Activated CD4-positive, CD25-positive, alpha-beta regulatory T cell treated with anti-CD3 and anti-CD28 coated beads, Interleukin-2, amount 50 U/mL, for 24 hours (primary cell): ENCODE measurements at regions not wholly inside any gene's neighbourhood (a gene's known extent, or its start where the extent isn't known, plus 50 kb on each side); places are given as distances from the start of the nearest gene placed in this dataset.

Experiments used
- ATAC-seq, 2 donors: fragments of 150-1000 bp; cut with Tn5 transposase; one replicate each; pipeline ENCODE4 v1.10.0; 2021; ENCODE audit warnings: mild to moderate bottlenecking in 1 of 2, moderate library complexity in 1 of 2

DNA sequence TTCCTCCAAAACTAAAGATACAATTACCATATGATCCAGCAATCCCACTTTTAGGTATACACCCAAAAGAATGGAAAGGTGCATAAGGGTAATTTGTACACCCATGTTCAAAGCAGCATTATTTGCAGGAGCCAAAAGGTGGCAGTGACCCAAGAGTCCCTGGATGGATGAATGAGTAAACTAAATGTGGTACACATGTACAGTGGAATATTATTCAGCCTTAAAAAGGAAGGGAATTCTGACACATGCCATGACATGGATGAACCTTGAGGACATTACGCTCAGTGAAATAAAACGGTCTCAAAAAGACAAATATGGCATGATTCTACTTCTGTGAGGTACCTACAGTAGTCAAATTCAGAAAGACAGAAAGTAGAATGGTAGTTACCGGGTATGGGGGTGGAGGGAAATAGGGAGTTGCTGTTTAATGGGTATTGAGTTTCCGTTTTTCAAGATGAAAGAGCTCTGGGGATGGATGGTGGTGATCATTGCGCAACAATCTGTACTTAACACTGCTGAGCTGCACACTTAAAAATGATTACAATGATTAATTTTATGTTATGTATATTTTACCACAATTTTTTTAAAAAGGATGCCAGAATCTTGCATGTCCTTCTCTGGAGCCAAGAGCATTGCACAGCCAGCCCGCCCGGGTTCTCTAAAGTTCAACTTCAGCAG lies 518.9 kb upstream of the JARID2 start:
- peak in 1 of 2 donors; percentile 17 for ATAC-seq

DNA sequence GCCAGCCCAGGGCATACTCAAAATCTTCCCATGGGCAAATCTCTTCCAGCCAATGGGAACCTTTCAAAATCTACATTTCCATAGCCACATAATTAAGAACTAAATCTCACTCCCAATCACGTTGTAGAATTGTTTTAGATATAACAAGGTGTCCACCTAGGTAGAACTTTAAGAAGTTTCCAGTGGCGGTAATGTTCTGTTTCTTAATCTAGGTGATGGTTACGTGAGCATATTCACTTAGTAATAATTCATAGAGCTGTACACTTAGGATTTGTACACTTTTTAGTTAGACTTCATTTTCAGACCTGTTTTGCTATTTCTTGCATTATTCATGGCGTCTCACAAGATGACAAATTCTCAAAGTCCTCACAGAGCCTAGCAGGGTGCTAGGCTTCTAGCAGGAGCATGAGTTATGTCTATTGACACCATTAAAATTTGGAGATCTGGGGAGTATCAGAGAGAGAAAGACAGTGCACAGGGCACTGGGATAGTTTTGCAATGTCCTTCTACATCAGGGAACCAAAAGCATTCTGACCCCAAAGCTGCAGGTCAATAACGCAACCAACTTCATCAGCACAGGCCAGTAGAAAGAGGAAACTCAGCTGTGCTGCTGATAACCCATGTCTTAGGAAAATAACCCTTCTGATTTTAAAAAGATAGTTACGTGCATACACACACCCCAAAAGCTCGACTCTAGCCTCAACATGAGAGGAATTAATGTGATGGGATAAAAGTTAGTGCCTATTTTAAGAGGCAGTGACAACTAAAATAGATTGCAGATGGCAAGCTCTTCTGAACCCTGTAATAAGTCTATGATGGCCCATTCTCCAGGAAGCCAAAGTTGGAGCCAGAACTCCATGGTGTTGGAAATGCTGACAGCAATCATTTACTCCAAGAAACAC lies 518.1 kb upstream of the JARID2 start:
- no peak for ATAC-seq

DNA sequence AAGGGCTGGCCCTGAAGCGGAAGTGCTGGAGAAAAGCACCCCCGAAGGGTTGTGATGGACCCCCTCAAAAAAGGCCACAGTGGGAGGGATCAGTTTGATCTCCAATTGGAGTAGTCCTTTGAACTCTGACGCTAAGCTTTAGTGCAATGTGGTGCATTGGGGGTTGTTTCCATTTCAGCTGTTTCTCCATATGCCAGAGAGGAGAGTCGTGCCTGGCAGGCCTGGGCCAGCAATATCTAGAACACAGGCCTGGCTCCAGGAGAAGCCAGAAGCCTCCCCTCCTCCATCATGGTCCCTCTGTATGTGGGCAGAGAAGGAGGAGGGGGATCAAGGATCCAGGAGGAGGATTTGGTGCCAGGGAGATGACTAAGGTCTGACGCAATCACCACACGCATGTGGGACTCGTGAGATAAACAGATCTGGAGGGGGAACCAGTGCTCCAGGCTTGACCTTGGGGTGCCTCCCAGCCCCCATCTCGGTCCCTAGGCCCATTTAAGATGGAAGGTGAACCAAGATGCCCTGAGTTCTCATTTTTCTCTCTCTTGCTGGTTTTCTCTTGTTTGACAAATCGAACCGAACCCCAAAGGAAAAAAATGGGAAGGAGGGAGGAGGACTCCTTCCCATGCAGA lies 517.4 kb upstream of the JARID2 start:
- no peak for ATAC-seq

DNA sequence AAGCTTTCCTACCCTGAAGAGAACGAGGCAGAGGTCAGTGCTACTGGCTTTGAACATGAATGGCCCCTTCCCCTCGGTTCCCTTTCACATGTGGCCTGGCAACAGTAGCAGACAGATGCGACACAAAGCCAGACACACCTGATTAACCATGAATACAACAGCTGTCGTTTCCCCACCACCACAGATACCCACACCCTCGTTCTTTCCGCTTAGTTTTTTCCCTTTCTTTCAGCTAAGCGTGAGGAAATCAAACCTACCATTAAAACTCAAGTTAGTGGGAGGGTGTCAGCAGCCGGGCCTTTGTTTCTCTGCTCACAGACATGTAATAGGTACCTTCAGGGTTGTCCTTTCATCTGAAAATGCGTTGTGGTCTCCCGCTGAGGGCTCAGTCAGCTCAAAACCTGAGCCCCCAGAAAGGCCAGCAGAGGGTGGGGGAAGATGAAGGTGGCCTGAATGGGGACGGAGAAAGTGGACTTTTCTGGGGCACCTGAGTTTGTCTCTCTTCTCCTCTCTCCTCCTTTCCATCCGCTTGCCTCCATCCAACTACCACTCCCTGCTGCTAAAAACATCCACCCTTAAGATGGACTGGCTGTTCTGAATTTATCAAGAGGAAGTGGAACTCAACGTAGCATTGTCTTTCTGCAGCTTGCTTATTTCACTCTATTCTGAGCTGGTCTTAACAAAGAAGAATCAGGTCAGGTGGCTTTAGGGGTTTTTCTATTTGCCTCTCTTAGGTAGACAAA lies 516.6 kb upstream of the JARID2 start:
- no peak for ATAC-seq

DNA sequence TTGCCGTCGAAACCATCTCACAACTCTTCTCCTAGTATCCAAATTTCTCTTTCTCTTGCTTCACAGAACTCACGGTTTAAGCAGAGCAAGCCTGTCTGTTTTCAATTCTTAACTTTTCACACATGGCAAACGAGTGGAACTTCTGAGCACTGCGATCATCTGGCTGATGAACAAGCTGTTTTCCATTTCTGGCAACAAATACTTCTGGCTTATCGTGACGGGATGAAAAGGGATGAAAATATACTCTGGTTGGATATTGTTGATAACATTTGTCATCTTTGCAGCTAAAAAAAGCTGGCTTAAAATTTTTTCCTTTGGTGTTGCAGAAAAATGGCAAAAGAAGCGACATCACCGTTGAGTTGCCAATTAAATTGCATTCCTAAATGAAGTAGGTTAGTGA lies 515.2 kb upstream of the JARID2 start:
- ATAC-seq: no peak

DNA sequence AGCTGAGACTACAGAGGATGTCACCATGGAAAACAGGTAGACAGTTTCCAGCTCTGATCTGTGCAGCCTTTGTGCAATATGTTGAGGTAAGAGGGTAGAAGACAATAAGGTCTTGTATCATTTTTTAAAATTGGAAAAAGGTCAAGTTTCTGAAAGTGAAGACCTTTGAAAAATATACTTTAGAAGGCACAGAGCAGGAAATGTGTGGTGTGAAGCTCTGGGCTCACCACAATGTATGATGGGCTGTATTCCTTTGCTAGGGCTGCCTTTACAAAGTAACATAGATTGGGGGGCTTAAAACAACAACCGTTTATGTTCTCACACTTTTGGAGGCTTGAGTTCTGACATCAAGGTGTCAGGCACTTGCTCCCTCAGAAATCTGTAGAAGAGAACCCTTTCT lies 514.3 kb upstream of the JARID2 start:
- ATAC-seq: no peak

DNA sequence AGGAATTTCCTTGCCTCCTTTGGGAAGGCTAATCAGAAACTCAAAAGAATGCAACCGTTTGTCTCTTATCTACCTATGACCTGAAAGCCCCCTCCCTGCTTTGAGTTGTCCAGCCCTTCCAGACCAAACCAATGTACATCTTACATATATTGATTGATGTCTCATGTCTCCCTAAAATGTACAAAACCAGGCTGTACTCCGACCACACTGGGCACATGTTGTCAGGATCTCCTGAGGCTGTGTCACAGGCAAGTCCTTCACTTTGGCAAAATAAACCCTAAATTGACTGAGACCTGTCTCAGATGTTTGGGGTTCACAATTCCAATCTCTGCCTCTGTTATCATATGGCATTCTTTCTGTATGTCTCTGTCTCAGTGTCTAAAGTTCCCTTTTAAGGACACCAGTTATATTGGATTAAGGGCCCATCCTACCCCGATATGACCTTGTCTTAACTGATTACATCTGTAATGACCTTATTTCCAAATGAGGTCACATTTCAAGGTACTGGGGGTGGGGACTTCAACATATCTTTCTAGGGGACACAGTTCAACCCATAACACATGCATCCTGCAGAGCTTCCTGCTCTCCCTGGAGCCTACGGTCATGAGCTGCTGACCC lies 513.5 kb upstream of the JARID2 start:
- no peak for ATAC-seq

DNA sequence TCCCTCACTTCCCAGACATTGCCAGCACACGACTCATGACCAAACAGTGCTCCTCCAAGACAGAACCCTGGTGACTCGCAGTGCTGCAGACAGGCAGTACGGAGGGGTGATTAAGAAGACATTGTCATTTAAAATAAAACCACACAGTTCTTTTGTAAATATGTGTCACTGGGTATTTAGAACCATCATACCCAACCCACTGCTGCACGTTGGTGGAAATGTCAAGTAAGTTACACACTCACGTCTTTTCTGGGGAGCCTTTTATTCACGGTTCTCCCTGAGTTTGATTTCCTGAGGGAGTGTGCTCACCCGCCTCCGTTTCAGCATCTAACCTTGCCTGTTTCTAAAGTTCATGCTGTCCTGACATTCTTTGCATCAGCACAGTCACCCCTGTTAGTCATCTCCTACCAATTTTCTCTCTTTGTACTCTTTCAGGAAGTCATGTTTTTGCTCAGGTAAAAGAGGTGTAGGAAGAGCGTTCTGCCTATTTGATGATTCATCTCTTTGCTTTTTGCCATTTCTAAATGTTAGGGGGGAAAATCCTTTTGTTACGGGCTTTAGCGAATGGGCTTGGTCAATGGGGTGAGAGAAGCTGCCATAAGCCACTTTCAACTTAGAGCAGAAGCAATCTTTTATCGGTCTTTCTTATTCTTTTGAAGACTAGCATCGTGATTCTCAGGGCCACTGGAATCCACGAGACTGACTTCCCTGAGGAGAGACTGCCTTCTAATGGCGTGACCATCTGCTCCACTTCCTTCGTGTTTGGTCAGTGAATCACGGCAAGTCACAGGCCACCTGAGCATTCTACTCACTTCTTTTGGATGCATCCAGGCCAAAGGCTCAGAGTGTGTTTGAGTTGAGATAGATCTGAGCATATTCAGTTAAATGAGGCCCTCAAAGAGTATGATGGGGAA lies 512.8 kb upstream of the JARID2 start:
- peak; percentile 88 to 89 for ATAC-seq

DNA sequence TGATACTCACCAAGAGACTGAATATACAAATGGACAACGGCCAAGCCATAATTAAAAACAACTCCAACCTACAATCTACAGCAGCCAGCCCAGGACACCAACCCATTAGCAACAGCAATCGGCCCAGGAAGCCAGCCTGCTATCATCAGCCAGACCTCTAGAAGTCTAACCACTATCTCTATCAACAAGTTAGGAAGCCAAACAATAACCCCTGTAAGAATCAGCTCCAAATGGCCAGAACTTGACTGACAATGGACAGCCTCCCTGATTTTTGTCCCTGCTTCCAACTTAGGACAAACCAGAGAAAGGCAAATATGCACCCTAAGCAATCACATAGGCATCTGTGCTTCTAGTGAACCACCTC lies 511.8 kb upstream of the JARID2 start:
- ATAC-seq: no peak

DNA sequence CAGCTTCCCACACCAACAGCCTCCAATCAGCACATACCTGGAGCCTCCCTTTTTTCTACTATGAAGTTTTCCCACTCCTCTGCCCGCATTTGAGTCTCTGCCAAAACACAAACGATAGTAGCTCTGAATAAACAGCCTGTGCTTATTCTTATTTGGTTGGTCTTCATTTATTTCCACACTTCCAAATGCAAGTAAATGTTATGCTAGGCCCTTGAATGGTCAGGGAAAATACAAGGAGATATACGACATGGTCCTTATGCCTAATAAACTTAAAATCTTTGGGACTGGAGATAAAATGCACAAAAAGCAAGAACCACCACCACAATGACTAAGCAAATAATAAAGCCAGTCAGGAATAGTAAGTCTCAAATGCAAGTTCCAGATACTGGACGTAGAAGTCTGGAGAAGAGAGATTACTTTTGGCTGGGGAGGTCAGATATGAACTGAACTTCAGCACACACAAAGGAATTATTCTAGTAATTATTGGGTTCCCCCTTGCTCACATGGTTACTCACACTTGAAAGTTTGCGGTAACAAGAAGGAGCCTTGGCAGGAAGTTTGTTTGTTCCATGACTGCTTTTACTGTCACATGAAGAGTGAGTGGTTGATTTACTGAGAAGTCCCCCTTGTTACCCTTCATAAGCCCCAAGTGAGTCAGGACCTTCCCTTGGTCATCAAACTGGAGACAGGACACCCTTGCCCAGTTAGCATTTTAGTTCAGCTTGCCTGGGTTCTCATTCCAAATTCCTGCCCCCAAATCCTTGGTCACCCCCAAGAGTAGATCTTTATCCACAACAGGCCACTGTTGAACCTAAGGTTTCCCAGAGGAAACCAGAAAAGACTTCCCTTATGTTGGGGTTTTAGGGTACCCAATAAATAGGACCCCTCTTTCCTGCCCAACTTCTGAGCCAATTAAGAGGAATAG lies 511.2 kb upstream of the JARID2 start:
- ATAC-seq: peak; percentile 33 to 36

DNA sequence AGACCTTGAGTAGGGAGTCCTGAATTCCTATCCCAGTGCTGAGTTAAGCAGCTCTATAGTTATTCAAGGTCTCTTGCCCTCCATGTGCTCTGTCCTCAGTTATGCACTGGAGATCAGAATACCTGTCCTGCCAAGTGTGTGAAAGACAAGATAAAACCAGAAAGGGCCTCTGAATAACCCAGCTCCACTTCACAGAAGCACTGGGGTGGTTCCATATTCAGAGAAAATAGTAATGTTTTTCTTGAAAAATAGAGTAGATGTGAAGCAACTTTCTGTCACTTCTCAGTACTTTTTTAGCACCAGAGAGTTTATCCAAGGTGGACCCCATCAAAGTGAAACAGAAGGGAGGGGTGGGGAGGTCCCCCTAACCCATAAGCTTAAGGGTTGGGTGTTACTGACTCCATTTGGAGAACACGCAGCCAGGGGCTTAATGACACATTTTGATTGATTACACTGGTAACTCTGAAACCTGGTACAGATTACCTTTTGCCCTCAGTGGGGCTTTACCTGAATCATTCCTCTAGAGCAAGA lies 509.8 kb upstream of the JARID2 start:
- ATAC-seq: no peak

DNA sequence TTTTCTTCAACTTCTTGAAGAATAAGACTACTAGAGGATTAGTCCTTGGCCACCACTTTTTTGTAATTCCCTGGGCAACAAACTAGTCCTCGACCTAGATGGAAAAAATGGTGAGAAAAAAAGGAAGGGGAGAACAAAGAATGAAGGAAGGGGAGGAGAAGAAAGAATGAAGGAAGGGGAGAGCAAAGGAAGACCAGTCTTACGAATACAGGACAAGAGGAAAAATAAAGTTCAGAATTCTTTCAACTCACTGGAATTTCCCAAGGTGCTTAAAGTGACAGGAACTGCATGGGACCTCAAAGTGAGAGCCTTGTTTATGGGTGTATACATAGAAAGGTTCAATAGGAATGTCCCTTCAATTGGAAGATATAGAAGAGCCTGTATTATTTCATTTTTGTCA lies 509.3 kb upstream of the JARID2 start:
- ATAC-seq: no peak

DNA sequence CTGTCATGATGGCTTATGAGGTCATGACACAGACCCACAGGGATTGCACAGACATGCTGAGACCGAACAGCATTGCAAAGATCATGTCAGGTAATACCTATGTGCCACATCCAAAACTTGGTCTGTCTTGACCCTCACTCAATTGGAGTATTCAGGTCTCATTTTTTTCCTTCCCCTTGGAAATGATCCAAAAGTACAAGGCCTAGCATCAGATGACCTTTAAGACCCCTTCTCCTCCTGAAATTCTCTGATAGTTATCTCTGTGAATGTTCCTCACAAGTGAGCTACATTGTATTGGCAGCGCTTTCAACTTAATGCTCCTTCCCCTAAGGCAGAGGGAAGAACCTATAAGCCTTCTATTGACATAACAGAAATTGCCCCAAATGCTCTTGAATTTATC lies 507.4 kb upstream of the JARID2 start:
- no peak for ATAC-seq

DNA sequence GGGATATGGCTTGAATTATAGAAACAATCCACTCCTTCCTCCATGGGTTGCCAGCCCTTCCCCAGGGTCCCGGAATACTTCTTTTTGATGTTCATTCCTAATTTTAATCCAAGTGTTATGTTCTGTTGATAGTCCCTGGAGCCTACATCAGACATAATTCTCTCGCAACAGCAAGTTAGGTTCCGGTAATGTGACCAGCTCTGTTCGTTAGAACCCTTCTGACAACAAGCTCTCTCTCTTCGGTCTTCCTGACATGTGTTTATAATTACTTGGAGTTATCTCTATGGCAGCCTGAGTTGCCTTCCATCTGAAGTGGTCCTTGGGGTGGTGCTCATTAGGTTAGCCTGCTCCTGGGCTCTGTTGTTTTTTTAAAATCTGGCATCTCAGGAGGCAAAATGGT lies 506.9 kb upstream of the JARID2 start:
- ATAC-seq: no peak

DNA sequence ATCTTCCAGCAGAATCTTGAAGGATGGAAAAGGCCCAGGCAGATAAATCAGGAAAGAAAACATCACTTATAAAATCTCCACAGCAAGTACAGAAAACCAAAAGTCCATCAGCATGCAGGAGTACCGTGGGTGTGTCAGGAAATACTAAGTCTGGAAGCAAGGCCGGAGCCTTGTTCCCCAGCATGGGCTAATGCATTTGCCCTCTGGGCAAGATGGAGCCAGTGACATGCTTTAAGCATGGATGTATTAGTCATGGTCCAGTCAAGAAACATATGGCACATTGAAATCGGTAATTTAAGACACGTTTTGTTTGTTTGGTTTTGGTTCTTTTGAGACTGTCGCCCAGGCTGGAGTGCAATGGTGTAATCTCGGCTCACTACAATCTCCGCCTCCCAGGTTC lies 506.0 kb upstream of the JARID2 start:
- no peak for ATAC-seq

DNA sequence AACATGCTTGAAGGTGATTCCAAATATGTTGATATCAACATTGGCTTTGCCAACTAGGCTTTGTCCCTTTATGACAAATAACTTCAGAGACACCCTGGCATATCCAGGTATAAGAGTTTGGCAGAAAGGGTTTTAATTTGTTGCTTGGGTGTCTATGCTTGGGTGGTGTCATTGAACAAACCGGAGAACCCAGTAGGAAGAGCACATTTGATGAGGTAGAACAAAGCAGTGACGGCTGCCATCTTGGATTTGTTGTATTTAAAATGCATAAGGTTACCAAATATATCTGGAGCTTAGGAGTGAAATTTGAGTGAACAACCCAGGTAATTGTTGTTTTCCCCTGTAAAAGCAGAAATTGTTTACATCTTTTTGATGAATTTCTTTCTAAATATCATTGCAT lies 503.7 kb upstream of the JARID2 start:
- no peak for ATAC-seq

DNA sequence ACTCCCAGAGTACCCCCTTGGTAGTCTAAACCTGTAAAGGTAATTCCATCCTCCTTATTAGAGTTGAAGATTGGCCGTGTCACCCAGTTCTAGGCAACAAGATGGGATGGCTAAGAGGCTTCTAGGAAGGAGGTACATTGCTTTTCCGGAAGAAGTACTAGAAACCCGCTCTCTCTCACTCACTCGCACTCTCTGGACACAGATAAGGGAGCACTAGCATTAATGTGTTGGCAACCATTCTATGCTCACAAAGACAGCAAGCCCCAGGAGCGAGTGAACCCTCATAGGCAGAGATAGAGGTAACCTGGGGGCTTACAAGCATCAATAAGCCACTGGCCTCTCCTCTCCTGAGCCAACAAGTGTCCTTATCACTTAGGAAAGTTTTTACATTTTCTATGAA lies 503.2 kb upstream of the JARID2 start:
- ATAC-seq: no peak

DNA sequence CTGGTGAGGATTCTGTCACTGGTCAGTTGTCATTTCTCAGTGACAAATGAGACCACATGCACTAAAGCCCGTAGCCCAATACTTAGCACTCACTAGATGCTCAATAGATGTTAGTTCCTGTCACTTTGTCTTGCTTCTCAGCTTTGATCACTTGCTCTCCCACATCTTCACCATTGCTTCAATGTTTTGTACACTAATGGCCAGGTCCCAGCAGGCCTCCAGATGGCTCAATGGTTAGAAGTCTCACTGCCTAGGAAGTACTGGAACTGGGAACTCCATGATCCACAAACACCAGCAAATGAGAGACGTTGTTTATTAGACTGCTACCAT lies 502.8 kb upstream of the JARID2 start:
- ATAC-seq: no peak

DNA sequence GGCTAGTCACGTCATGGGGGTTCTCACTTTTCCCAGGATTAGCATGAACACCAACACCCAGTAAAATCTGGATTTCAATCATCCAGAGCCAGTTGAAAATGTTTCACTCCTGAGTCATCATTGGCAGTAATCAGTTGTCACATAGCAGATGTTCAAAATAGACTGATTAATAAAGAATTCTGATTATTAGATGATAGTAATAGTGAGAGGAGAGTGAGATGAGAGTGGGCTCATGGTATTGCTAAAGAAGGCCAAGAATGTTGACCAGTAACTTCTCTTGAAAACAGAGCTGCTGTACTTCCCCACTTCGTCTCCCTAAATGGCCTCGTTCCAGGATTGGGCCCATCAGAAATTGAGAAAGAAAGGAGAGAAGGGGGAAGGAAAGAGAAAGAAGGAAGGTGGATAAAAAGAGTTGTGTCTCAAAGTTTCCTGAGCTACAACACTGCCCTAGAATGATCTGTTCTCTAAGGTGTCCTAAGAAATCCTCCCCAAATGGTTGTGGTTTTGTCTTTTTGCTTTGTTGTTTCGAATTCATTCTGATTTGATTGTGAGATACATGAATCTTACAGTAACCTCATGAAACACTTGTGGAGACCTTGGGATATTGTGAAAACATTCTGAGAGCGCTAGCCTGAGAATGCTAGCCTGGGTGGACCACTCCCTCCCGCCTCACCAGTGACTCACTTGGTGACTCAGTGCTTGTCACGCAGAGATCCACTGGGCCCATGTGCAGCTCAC lies 502.2 kb upstream of the JARID2 start:
- peak; percentile 89 to 92 for ATAC-seq

DNA sequence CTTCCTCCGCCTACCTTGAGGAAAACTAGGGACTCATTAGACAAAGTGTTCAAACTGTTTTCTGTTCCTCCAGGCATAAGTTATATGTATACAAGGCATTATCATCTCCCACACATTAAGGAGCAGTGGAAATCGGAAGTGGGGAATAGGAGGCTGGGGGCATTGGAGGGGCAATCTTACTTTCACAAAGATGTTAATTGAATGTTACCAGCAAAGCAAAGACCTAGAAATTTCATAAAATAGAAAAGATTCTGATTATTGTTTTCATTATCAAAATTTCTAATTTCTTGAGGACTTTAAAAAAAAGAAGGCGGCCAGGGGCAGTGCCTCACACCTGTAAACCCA lies 501.7 kb upstream of the JARID2 start:
- no peak for ATAC-seq
